ENCODE measurements at regions not wholly inside any gene's neighbourhood (a gene's known extent, or its start where the extent isn't known, plus 50 kb on each side); places are given as distances from the start of the nearest gene placed in this dataset.

DNA sequence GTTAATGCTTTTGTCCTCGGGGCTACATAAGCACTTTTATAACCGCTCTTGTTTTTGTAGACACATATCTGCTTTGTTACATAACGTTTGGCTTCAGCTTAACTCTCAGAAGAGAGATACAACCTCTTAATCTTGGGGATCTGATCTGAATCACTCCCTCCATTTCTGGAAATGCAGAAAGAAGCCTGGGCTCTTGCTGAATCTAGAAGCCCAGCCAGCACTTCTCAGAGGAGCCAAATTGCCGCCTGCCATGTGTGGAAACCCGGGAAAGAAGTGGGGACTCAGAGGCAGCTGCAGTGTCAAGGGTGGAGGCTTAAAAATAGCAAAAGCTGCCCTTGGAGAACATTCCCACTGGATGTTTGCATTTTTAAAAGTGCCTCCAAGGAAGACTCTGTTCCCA, 69.3 kb upstream of the LDB2 start:
- TF ChIP-seq, protein P1, sequence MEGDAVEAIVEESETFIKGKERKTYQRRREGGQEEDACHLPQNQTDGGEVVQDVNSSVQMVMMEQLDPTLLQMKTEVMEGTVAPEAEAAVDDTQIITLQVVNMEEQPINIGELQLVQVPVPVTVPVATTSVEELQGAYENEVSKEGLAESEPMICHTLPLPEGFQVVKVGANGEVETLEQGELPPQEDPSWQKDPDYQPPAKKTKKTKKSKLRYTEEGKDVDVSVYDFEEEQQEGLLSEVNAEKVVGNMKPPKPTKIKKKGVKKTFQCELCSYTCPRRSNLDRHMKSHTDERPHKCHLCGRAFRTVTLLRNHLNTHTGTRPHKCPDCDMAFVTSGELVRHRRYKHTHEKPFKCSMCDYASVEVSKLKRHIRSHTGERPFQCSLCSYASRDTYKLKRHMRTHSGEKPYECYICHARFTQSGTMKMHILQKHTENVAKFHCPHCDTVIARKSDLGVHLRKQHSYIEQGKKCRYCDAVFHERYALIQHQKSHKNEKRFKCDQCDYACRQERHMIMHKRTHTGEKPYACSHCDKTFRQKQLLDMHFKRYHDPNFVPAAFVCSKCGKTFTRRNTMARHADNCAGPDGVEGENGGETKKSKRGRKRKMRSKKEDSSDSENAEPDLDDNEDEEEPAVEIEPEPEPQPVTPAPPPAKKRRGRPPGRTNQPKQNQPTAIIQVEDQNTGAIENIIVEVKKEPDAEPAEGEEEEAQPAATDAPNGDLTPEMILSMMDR (IDR thresholded peaks at IDR 0.05; ENCODE audit: low read depth, low read length, poor library complexity, severe bottlenecking), result no peak
- TF ChIP-seq EZH2phosphoT487 (IDR thresholded peaks at IDR 0.05; ENCODE audit: borderline replicate concordance, low read length), result no peak

Data from DOHH2 (cell line).